ENCODE measurements at regions not wholly inside any gene's neighbourhood (a gene's known extent, or its start where the extent isn't known, plus 50 kb on each side); places are given as distances from the start of the nearest gene placed in this dataset.

GRCh38 chr5:7955476-7955875, 86.5 kb downstream of the MTRR start:
- no peaks in the 10 kb centered on the region for H3K27me3 ChIP-seq (ENCODE audit: control insufficient read depth, insufficient read depth, low read length, poor library complexity, severe bottlenecking)
- no peak overlapping the region for H3K27ac Mint-ChIP-seq
- WGBS, 2 experiments (ENCODE audit: insufficient coverage in 1 of 2, insufficient read length in 1 of 2) = 93 to 100% methylated on average over 1 to 4 of the region's 4 CpGs
- DNase-seq = no peak
- H3K4me1 ChIP-seq (ENCODE audit: control insufficient read depth, insufficient read depth, low read length) = no peaks in the 10 kb centered on the region
- no peaks in the 10 kb centered on the region for H3K4me1 Mint-ChIP-seq
- no peaks in the 10 kb centered on the region for H3K27me3 Mint-ChIP-seq (ENCODE audit: insufficient read depth)
- no peak overlapping the region for H3K27ac ChIP-seq (ENCODE audit: low read depth, low read length)
- H3K36me3 ChIP-seq (ENCODE audit: control insufficient read depth, insufficient read depth, low read length) = no peaks in the 10 kb centered on the region
- H3K9me3 ChIP-seq (ENCODE audit: control insufficient read depth, low read length) = no peaks in the 10 kb centered on the region
- H3K36me3 Mint-ChIP-seq (ENCODE audit: low read depth) = no peaks in the 10 kb centered on the region
- no peak overlapping the region for H3K9ac ChIP-seq (ENCODE audit: extremely low read depth, low read length, poor library complexity, severe bottlenecking)
- H3K9me3 Mint-ChIP-seq = no peaks in the 10 kb centered on the region
- H3K4me3 ChIP-seq (ENCODE audit: low read length) = no peak overlapping the region
- no peak for TF ChIP-seq CTCF (conservative IDR thresholded peaks at IDR 0.05)
- H3K4me3 Mint-ChIP-seq = no peak overlapping the region

- no peak overlapping the region for H3K4me3 Mint-ChIP-seq
- no peaks in the 10 kb centered on the region for H3K36me3 Mint-ChIP-seq (ENCODE audit: low read depth)
- no peaks in the 10 kb centered on the region for H3K27me3 Mint-ChIP-seq (ENCODE audit: insufficient read depth)
- H3K9me3 Mint-ChIP-seq = no peaks in the 10 kb centered on the region
- Histone ChIP-seq H3K27ac (ENCODE audit: low read depth, low read length) (no peak overlapping the region), H3K27me3 (ENCODE audit: control insufficient read depth, insufficient read depth, low read length, poor library complexity, severe bottlenecking) (no peaks in the 10 kb centered on the region), H3K9me3 (ENCODE audit: control insufficient read depth, low read length) (no peaks in the 10 kb centered on the region), H3K9ac (ENCODE audit: extremely low read depth, low read length, poor library complexity, severe bottlenecking) (no peak overlapping the region), H3K36me3 (ENCODE audit: control insufficient read depth, insufficient read depth, low read length) (no peaks in the 10 kb centered on the region), H3K4me3 (ENCODE audit: low read length) (no peak overlapping the region), H3K4me1 (ENCODE audit: control insufficient read depth, insufficient read depth, low read length) (no peaks in the 10 kb centered on the region)
- H3K27ac Mint-ChIP-seq = no peak overlapping the region
- no peaks in the 10 kb centered on the region for H3K4me1 Mint-ChIP-seq
- DNase-seq = no peak
- WGBS, 2 experiments (ENCODE audit: insufficient coverage in 1 of 2, insufficient read length in 1 of 2) = 85 to 100% methylated on average over 2 to 4 of the region's 4 CpGs
- TF ChIP-seq CTCF (conservative IDR thresholded peaks at IDR 0.05) = no peak
Measured at GRCh38 chr5:7957329-7957728, 88.4 kb downstream of the MTRR start.

GRCh38 chr5:7960142-7960541, 91.2 kb downstream of the MTRR start:
- no peaks in the 10 kb centered on the region for H3K4me1 ChIP-seq (ENCODE audit: control insufficient read depth, insufficient read depth, low read length)
- no peak overlapping the region for H3K9ac ChIP-seq (ENCODE audit: extremely low read depth, low read length, poor library complexity, severe bottlenecking)
- no peak overlapping the region for H3K27ac ChIP-seq (ENCODE audit: low read depth, low read length)
- H3K27me3 ChIP-seq (ENCODE audit: control insufficient read depth, insufficient read depth, low read length, poor library complexity, severe bottlenecking) = no peaks in the 10 kb centered on the region
- Mint-ChIP-seq H3K4me1 (no peaks in the 10 kb centered on the region), H3K27me3 (ENCODE audit: insufficient read depth) (peaks cover 3% of the 10 kb centered on the region), H3K27ac (no peak overlapping the region), H3K4me3 (no peak overlapping the region), H3K36me3 (ENCODE audit: low read depth) (no peaks in the 10 kb centered on the region), H3K9me3 (no peaks in the 10 kb centered on the region)
- WGBS, 2 experiments (ENCODE audit: insufficient coverage in 1 of 2, insufficient read length in 1 of 2) = 94% methylated on average over 7 of the region's 7 CpGs
- TF ChIP-seq CTCF (conservative IDR thresholded peaks at IDR 0.05) = no peak
- H3K36me3 ChIP-seq (ENCODE audit: control insufficient read depth, insufficient read depth, low read length) = no peaks in the 10 kb centered on the region
- no peaks in the 10 kb centered on the region for H3K9me3 ChIP-seq (ENCODE audit: control insufficient read depth, low read length)
- DNase-seq = no peak
- H3K4me3 ChIP-seq (ENCODE audit: low read length) = no peak overlapping the region

Data from endodermal cell (in vitro differentiated cells).